NCI-H1048 (cell line): ENCODE measurements at regions not wholly inside any gene's neighbourhood (a gene's known extent, or its start where the extent isn't known, plus 50 kb on each side); places are given as distances from the start of the nearest gene placed in this dataset.
"Not testable (repeated sequence)": the region's sequence is repeated elsewhere in the genome, so short reads cannot be mapped to it uniquely, and the experiment has no call there.

Experiments used
- DNase-seq: peaks from one replicate; lab custom pipeline; 2025; lab: John Stamatoyannopoulos, UW

DNA sequence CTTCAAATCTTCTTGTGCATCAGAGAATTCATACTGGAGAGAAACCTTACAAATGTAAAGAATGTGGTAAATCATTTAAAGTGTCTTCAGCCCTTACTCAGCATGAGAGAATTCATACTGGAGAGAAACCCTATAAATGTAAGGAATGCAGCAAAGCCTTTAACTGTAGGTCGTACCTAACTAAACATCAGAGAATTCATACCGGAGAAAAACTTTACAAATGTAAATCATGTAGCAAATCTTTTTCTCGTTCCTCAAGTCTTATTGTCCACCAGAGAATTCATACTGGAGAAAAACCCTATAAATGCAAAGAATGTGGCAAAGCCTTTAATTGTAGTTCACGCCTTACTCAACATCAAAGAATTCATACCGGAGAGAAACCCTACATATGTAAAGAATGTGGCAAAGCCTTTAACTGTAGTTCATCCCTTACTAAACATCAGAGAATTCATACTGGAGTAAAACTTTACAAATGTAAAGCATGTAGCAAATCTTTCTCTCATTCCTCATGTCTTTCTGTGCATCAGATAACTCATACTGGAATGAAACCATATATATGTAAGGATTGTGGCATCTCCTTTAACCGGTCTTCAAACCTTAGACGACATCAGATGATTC is 118.5 kb upstream of the ZNF267 start:
- DNase-seq = no peak

DNA sequence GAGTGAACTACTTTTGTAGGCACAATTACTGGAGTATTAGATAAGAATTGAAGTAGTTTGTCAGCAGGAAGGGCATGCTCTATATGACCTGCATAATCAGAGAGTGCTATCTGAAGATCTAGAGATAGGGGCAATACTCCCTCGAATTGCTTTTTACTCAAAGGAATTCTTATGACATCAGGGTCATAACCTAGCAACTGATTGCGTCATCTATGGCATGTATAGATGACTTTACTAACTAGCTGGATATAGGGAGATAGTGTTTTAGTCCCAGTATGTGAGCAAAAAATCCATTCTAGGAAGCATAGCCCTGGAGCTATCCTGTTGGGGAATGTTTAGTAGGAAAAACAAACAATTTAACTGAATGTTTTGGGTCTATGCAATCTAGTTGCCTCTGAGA is 109.5 kb upstream of the ZNF267 start:
- DNase-seq = no peak

DNA sequence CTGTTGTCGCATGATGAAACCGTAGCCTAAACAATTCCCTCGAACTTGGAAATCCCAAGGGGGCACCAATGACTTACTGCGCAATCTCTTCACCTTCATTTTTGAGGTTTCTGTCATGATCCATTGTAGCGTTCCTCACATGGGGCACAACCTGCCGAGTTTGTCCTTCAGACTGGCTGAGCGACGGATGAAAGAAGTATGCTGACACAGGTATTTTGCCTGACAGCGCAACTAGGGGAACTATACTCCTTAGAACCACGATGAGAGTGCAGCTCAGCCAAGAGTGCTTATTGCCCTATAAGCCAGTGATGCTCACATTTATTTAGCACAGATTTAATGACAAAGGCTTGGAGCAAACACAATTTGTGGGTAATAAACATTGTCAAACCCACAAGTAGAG is 106.3 kb upstream of the ZNF267 start:
- no peak for DNase-seq

DNA sequence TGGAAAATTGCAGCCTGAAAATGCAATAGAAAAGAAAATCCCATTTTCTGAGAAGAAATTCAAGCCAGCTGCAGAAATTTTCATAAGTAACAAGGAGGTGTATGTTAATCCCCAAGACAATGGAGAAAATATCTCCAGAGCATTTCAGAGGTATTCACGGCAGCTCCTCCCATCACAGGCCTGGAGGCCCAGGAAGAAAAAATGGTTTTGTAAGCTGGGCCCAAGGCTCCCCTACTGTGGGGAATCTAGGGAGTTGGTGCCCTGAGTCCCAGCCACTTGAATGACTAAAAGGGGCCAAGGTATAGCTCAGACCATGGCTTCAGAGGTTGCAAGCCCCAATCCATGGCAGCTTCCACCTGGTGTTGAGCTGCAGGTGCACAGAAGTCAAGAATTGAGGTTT is 93.3 kb upstream of the ZNF267 start:
- DNase-seq = no peak

DNA sequence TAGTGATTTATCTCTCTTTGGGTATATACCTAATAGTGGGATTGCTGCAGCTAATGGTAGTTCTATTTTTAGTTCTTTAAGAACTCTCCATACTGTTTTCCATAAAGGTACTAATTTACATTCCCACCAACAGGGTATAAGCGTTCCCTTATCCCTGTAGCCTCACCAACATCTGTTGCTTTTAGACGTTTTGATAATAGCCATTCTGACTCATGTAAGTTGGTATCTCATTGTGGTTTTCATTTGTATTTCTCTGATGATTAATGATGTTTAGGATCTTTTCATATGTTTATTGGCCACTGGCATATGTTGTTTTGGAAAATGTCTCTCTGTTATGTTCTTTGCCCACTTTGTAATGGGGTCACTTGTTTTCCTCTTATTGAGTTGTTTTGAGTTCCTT is 88.5 kb upstream of the ZNF267 start:
- DNase-seq = no peak

DNA sequence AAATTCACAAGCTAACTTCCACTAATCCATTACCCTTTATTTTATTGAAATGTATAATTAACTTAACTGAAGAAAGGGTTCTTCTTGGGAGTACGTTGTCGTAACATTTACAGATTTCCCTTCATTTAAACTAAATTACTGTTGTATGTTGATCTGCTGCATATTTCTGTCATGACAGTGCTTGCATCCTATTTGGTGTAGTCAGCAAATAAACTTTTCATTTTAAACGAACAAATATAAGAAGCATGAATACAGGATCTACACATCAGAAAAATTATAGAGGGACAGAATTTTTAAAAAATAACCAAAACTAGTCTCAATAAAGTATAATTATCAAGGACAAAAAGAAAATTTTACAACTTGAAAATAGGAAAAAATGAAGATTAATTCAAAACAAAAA is 66.5 kb upstream of the ZNF267 start:
- DNase-seq = no peak

DNA sequence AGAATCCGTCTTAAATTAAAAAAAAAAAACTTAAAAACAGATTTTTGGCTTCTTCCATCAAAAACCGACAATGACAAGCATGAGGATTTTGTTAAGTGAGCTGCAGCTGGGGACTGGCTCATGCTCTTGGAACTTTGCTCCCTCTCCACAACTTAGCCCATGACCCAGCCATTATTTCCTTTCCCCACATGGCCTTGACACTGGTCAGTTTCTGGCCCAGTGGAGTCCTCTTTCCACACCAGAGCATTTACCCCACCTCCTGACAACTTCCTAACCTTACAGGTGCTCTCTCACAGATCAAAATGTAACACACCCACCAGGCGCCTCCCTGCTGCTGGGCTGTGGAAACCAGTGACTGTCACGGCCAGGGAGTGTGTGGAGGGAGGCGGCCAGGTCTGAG is 62.7 kb upstream of the ZNF267 start:
- no peak for DNase-seq

DNA sequence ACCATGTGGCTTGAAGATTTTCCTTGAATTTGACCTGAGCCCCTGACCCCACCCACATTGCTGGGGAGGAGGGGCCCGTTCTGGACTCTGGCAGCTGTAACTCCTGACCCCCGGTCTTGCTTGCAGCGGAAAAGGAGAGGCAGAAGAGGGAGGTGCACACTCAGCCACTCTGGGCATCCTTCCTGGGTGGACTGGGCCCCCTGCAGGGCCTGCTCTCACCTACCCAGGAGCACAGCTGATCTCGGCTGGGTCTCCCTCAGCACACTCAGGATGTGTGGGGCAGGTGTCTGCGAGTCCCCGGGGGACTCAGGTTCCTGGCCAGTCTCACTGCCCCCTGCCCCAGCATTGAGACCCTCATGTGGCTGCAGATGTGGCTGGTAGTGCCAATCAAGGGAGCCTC is 57.5 kb upstream of the ZNF267 start:
- not testable (repeated sequence) for DNase-seq

DNA sequence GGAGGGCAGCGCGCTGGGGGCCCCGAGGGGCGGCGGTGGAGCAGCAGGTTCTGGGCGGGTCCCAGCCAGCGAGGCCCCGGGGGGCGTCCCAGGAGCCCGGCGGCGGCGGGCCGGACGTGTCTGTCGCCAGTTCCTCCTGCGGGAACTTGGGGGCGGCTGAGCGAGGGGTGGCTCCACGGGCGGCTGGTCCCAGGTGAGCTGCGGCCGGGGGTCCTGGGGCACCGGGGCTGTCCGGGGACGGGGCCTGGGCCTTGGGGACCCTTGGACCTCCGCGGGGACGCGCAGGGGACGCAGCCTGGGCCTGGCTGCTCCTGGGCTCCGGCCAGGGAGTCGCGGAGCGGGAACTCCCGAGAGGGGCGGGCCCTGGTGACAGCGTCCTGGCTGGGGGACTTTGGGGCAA is 54.2 kb upstream of the ZNF267 start:
- no peak for DNase-seq

DNA sequence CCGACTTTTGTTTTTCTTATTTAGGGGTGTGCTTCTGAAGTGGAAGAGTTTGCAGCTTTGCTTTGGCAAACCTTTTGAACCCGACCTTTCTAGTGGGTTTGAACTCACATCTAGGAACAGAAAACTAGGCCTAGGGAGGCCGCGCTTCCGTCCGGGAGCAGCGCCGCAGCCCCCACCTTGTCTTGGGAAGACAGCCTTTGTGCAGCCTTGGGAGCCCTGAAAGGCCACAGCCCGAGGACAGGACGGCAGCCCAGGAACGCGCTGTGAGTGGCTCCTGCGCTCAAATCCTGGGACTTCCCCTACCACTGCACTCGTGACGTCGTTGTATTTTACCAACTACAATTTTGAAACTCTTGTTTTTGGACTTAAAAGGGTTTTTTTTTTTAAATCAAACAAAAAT is 53.7 kb upstream of the ZNF267 start:
- DNase-seq = no peak
